GM12872 (cell line): ENCODE measurements at regions not wholly inside any gene's neighbourhood (a gene's known extent, or its start where the extent isn't known, plus 50 kb on each side); places are given as distances from the start of the nearest gene placed in this dataset.
A peak's percentile ranks its signal among the peaks of the same experiment; 100 is the strongest.

ENCODE experiments used
- TF ChIP-seq, protein P1 (sequence below): IDR thresholded peaks from 3 replicates; pipeline ENCODE4 v1.5.1; 2011; ENCODE audit warnings: low read depth, mild to moderate bottlenecking, low read length, moderate library complexity; ENCODE audit not compliant: insufficient read depth

DNA sequence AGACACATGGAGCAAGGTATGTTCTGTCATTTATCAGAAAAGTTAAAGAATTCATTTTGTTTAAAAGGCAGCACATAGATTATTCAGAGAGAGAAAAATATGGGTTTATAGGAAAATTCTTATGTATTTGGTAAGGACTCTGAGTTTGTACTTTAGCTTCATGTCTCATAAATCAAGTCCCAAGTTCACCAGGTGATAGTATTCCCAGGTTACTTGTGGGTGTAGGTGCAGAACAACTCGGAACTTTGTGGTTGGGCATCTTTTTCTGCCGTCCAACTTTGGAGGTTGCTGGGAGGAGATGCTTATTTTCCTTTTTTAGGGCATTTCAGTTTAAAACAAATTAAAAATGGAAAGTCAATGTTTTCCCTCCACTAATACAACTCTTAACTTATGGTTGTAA, 269.8 kb upstream of the DMRT1 start:
- TF ChIP-seq, protein P1, sequence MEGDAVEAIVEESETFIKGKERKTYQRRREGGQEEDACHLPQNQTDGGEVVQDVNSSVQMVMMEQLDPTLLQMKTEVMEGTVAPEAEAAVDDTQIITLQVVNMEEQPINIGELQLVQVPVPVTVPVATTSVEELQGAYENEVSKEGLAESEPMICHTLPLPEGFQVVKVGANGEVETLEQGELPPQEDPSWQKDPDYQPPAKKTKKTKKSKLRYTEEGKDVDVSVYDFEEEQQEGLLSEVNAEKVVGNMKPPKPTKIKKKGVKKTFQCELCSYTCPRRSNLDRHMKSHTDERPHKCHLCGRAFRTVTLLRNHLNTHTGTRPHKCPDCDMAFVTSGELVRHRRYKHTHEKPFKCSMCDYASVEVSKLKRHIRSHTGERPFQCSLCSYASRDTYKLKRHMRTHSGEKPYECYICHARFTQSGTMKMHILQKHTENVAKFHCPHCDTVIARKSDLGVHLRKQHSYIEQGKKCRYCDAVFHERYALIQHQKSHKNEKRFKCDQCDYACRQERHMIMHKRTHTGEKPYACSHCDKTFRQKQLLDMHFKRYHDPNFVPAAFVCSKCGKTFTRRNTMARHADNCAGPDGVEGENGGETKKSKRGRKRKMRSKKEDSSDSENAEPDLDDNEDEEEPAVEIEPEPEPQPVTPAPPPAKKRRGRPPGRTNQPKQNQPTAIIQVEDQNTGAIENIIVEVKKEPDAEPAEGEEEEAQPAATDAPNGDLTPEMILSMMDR, result no peak

DNA sequence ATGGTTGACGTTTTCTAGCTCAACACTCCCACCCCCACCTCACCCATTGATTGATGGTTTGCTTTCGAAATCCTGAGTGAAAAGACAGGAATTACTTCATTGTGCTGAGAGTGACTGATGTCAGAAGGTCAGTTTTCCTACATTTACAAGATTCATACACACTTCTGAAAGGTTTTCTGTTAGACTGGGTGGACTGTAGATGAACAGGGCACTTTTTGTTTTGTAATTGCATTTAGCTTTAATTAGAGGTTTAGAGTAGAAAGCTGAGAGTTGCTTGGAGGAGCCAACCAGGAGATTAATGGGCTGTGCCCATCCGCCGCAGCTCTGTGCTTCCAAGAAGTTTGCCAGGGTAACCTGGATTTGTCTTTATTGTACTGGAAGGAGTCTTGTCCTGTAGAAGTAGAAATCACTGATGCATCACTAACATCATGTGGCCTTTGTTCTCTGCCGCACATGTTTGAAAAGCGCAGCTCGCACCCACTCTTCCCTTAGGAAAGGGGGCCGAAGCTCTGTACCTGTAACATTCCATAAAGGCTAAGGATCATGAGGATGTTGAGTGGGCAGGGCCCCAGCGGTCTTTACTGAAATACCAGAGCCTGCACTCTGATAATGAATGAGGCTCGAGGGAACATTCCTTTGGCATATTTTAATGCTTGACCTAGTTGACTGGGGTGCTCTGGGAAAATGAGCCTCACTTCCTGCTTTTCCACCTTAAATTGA, 267.6 kb upstream of the DMRT1 start:
- TF ChIP-seq, protein P1, result no peak

GRCh38 chr9:575139-575538, 266.4 kb upstream of the DMRT1 start:
- TF ChIP-seq, protein P1, result no peak

DNA sequence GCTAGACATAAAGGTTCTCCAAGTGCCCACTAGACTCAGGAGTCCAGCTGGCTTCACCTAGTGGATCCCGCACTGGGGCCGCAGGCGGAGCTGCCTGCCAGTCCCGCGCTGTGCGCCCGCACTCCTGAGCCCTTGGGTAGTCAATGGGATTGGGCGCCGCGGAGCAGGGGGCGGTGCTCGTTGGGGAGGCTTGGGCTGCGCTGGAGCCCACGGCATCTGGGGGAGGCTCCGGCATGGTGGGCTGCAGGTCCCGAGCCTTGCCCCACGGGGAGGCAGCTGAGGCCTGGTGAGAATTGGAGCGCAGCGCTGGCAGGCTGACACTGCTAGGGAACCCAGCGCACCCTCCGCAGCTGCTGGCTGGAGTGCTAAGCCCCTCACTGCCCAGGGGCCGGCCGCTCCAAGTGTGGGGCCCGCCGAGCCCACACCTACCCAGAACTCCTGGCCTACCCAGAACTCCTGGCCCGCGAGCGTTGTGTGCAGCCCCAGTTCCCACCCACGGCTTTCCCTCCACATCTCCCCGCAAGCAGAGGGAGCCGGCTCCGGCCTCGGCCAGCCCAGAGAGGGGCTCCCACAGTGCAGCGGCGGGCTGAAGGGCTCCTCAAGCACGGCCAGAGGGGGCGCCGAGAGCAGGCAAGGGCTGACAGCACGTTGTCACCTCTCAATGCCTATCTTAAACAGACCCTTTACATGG, 260.7 kb upstream of the DMRT1 start:
- TF ChIP-seq, protein P1, result no peak

GRCh38 chr9:581673-582497, 259.6 kb upstream of the DMRT1 start:
- TF ChIP-seq, protein P1, result peak; percentile 71

GRCh38 chr9:582775-583174, 258.7 kb upstream of the DMRT1 start:
- TF ChIP-seq, protein P1, result no peak

DNA sequence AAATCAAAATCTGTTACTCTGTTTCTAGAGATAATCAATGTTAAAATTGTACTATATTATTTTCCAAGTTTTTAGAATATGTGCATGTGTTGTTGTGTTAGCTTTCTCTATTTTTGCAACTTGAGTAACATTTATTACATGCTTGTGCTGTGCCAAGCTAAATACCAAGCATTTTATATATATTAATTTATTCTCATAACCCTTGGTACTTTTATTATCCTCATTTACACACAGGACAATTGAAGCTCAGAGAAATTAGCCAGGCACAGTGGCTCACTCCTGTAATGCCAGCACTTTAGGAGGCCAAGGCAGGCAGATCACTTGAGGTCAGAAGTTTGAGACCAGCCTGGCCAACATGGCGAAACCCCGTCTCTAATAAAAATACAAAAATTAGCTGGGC, 254.0 kb upstream of the DMRT1 start:
- TF ChIP-seq, protein P1, result no peak
